GM10266 (cell line): ENCODE measurements at regions not wholly inside any gene's neighbourhood (a gene's known extent, or its start where the extent isn't known, plus 50 kb on each side); places are given as distances from the start of the nearest gene placed in this dataset.

Experiments used
- DNase-seq: peaks from one replicate; pipeline ENCODE4 v3.0.0; 2012; ENCODE audit errors: extremely low spot score
- CTCF ChIP-seq: IDR thresholded peaks from 2 replicates; pipeline ENCODE4 v1.5.1; 2012; ENCODE audit warnings: mild to moderate bottlenecking, low read depth; ENCODE audit not compliant: control insufficient read depth, insufficient read depth; ENCODE audit errors: missing control alignments

- DNase-seq, result no peak
- no peak for TF ChIP-seq CTCF
These were observed 55.8 kb upstream of the ARHGAP24 start for GRCh38 chr4:85419103-85419502.

- TF ChIP-seq CTCF, result no peak
- DNase-seq, result no peak
These were observed 54.1 kb upstream of the ARHGAP24 start for GRCh38 chr4:85420831-85421230.

- no peak for DNase-seq
- TF ChIP-seq CTCF, result no peak
These were observed 51.5 kb upstream of the ARHGAP24 start for GRCh38 chr4:85423431-85423830.
